SK-N-DZ (cell line): ENCODE measurements at regions not wholly inside any gene's neighbourhood (a gene's known extent, or its start where the extent isn't known, plus 50 kb on each side); places are given as distances from the start of the nearest gene placed in this dataset.
"Not testable (repeated sequence)": the region's sequence is repeated elsewhere in the genome, so short reads cannot be mapped to it uniquely, and the experiment has no call there.

Experiments used
- DNase-seq: peaks from one replicate; pipeline ENCODE4 v3.0.0-alpha.2; 2015; ENCODE audit warnings: low spot score

- no peak for DNase-seq
Measured at GRCh38 chr10:83750604-83751003, 388.7 kb upstream of the GHITM start.

GRCh38 chr10:83753490-83753889 lies 385.8 kb upstream of the GHITM start:
- DNase-seq = no peak

- DNase-seq = no peak
Measured at GRCh38 chr10:83754857-83755256, 384.5 kb upstream of the GHITM start.

- DNase-seq = no peak
Measured at GRCh38 chr10:83760142-83760541, 379.2 kb upstream of the GHITM start.

GRCh38 chr10:83764666-83765065 lies 374.6 kb upstream of the GHITM start:
- no peak for DNase-seq

- DNase-seq = no peak
Measured at GRCh38 chr10:83765731-83766130, 373.6 kb upstream of the GHITM start.

- no peak for DNase-seq
Measured at GRCh38 chr10:83769281-83769820, 370.0 kb upstream of the GHITM start.

- DNase-seq = not testable (repeated sequence)
Measured at GRCh38 chr10:83786701-83787100, 352.6 kb upstream of the GHITM start.

- DNase-seq = no peak
Measured at GRCh38 chr10:83801983-83802382, 337.3 kb upstream of the GHITM start.

GRCh38 chr10:83806717-83807116 lies 332.6 kb upstream of the GHITM start:
- no peak for DNase-seq

GRCh38 chr10:83809001-83809400 lies 330.3 kb upstream of the GHITM start:
- DNase-seq = no peak

GRCh38 chr10:83816942-83817341 lies 322.4 kb upstream of the GHITM start:
- no peak for DNase-seq

- no peak for DNase-seq
Measured at GRCh38 chr10:83817797-83818196, 321.5 kb upstream of the GHITM start.

GRCh38 chr10:83819609-83820008 lies 319.7 kb upstream of the GHITM start:
- DNase-seq = no peak

GRCh38 chr10:83820033-83820432 lies 319.3 kb upstream of the GHITM start:
- no peak for DNase-seq

GRCh38 chr10:83824099-83824498 lies 315.2 kb upstream of the GHITM start:
- no peak for DNase-seq

- DNase-seq = no peak
Measured at GRCh38 chr10:83834096-83834495, 305.2 kb upstream of the GHITM start.

GRCh38 chr10:83835945-83836745 lies 303.2 kb upstream of the GHITM start:
- DNase-seq = peak; percentile 33

GRCh38 chr10:83848677-83849076 lies 290.6 kb upstream of the GHITM start:
- no peak for DNase-seq

- DNase-seq = no peak
Measured at GRCh38 chr10:83849150-83849549, 290.2 kb upstream of the GHITM start.

- DNase-seq = no peak
Measured at GRCh38 chr10:83852146-83852545, 287.2 kb upstream of the GHITM start.

GRCh38 chr10:83862723-83863122 lies 276.6 kb upstream of the GHITM start:
- no peak for DNase-seq

- no peak for DNase-seq
Measured at GRCh38 chr10:83863283-83863966, 275.9 kb upstream of the GHITM start.
